Neural progenitor cell (in vitro differentiated cells): ENCODE measurements at regions not wholly inside any gene's neighbourhood (a gene's known extent, or its start where the extent isn't known, plus 50 kb on each side); places are given as distances from the start of the nearest gene placed in this dataset.

Experiments used
- EZH2 ChIP-seq: fragments of 200-600 bp; sonication (generic); IDR thresholded peaks from 2 replicates; pipeline ENCODE4 v1.6.1; 2017; ENCODE audit warnings: antibody characterized with exemption, mild to moderate bottlenecking, moderate library complexity
- EZH2phosphoT487 ChIP-seq: fragments of 200-600 bp; sonication (generic); IDR thresholded peaks from 2 replicates; pipeline ENCODE4 v1.6.1; 2017; ENCODE audit warnings: antibody characterized with exemption
- TF ChIP-seq, protein P1 (sequence below): fragments of 200-600 bp; sonication (generic); IDR thresholded peaks from 2 replicates; pipeline ENCODE4 v1.5.1; 2017; ENCODE audit warnings: antibody characterized with exemption, mild to moderate bottlenecking

DNA sequence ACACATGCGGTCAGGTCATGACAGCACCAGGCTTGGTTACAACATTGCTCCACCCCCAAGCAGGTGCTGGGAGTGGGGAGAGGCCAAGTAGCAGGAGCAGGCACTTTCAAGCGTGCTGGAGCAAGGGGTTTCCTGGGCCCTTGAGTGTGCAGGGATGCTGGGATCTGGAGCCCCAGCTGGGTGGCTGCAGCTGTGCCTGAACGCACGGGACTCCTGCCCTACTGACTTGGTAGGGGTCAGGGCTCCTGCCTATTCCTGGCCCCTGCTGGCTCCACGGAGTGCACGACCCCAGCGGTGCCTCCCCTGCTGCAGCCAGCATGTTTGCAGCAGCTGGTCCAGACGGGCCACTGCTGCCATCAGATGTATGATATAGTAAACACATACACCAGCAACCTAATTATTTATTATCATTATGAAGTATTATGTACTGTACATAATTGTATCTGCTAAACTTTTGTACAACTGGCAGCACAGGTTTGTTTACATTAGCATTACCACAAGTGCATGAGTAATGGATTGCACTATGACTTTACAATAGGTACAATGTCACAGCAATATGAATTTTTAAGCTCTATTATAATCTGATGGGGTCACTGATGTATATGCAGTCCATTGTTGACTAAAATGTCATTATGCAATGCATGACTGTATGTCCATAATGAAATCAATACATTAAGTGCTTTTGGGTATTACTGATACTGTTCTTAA is 620.6 kb downstream of the RAPGEF2 start:
- TF ChIP-seq, protein P1, sequence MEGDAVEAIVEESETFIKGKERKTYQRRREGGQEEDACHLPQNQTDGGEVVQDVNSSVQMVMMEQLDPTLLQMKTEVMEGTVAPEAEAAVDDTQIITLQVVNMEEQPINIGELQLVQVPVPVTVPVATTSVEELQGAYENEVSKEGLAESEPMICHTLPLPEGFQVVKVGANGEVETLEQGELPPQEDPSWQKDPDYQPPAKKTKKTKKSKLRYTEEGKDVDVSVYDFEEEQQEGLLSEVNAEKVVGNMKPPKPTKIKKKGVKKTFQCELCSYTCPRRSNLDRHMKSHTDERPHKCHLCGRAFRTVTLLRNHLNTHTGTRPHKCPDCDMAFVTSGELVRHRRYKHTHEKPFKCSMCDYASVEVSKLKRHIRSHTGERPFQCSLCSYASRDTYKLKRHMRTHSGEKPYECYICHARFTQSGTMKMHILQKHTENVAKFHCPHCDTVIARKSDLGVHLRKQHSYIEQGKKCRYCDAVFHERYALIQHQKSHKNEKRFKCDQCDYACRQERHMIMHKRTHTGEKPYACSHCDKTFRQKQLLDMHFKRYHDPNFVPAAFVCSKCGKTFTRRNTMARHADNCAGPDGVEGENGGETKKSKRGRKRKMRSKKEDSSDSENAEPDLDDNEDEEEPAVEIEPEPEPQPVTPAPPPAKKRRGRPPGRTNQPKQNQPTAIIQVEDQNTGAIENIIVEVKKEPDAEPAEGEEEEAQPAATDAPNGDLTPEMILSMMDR = no peak
- TF ChIP-seq EZH2 (no peak), EZH2phosphoT487 (no peak)
